ENCODE measurements at regions not wholly inside any gene's neighbourhood (a gene's known extent, or its start where the extent isn't known, plus 50 kb on each side); places are given as distances from the start of the nearest gene placed in this dataset.
A peak's percentile ranks its signal among the peaks of the same experiment; 100 is the strongest.

- no peaks in the 10 kb centered on the region for H3K4me1 ChIP-seq (ENCODE audit: insufficient read depth, low read length)
- peaks cover 10% of the 10 kb centered on the region for H3K27me3 ChIP-seq (ENCODE audit: insufficient read depth, low read length)
- no peak for DNase-seq (ENCODE audit: insufficient read length, low spot score, missing footprints)
- H2AFZ ChIP-seq (ENCODE audit: low read length), result no peak overlapping the region
- no peaks in the 10 kb centered on the region for H3K79me2 ChIP-seq (ENCODE audit: insufficient read depth, low read length)
- H3K27ac ChIP-seq (ENCODE audit: low read depth, low read length), result no peak overlapping the region
- no peaks in the 10 kb centered on the region for H3K36me3 ChIP-seq (ENCODE audit: insufficient read depth, low read length)
- H3K4me3 ChIP-seq (ENCODE audit: insufficient read depth, low read length), result no peak overlapping the region
- no peaks in the 10 kb centered on the region for H4K20me1 ChIP-seq (ENCODE audit: insufficient read depth, low read length)
- H3K9me3 ChIP-seq (ENCODE audit: low read depth, low read length), result peaks cover 2% of the 10 kb centered on the region
- no peak for TF ChIP-seq CTCF (IDR thresholded peaks at IDR 0.05; ENCODE audit: extremely low read depth, low read depth, low read length)
- no peak overlapping the region for H3K4me2 ChIP-seq (ENCODE audit: insufficient read depth, low read length)
Measured at GRCh38 chr18:75142677-75143076, 66.3 kb downstream of the PTGR3 start.

GRCh38 chr18:75141734-75142133, 67.2 kb downstream of the PTGR3 start:
- DNase-seq (ENCODE audit: insufficient read length, low spot score, missing footprints), result no peak
- Histone ChIP-seq H3K4me1 (ENCODE audit: insufficient read depth, low read length) (no peaks in the 10 kb centered on the region), H4K20me1 (ENCODE audit: insufficient read depth, low read length) (no peaks in the 10 kb centered on the region), H3K27ac (ENCODE audit: low read depth, low read length) (no peak overlapping the region), H3K4me3 (ENCODE audit: insufficient read depth, low read length) (no peak overlapping the region), H3K9me3 (ENCODE audit: low read depth, low read length) (no peaks in the 10 kb centered on the region), H3K79me2 (ENCODE audit: insufficient read depth, low read length) (no peaks in the 10 kb centered on the region), H2AFZ (ENCODE audit: low read length) (no peak overlapping the region), H3K4me2 (ENCODE audit: insufficient read depth, low read length) (no peak overlapping the region), H3K27me3 (ENCODE audit: insufficient read depth, low read length) (peaks cover 10% of the 10 kb centered on the region), H3K36me3 (ENCODE audit: insufficient read depth, low read length) (no peaks in the 10 kb centered on the region)
- TF ChIP-seq CTCF (IDR thresholded peaks at IDR 0.05; ENCODE audit: extremely low read depth, low read depth, low read length), result no peak

GRCh38 chr18:75141166-75141565, 67.8 kb downstream of the PTGR3 start:
- H3K27me3 ChIP-seq (ENCODE audit: insufficient read depth, low read length), result peaks cover 10% of the 10 kb centered on the region
- H3K4me1 ChIP-seq (ENCODE audit: insufficient read depth, low read length), result no peaks in the 10 kb centered on the region
- H2AFZ ChIP-seq (ENCODE audit: low read length), result no peak overlapping the region
- no peak for TF ChIP-seq CTCF (IDR thresholded peaks at IDR 0.05; ENCODE audit: extremely low read depth, low read depth, low read length)
- H3K4me3 ChIP-seq (ENCODE audit: insufficient read depth, low read length), result no peak overlapping the region
- H3K9me3 ChIP-seq (ENCODE audit: low read depth, low read length), result no peaks in the 10 kb centered on the region
- no peak overlapping the region for H3K27ac ChIP-seq (ENCODE audit: low read depth, low read length)
- H3K79me2 ChIP-seq (ENCODE audit: insufficient read depth, low read length), result no peaks in the 10 kb centered on the region
- no peaks in the 10 kb centered on the region for H4K20me1 ChIP-seq (ENCODE audit: insufficient read depth, low read length)
- peak; percentile 1 for DNase-seq (ENCODE audit: insufficient read length, low spot score, missing footprints)
- H3K36me3 ChIP-seq (ENCODE audit: insufficient read depth, low read length), result no peaks in the 10 kb centered on the region
- no peak overlapping the region for H3K4me2 ChIP-seq (ENCODE audit: insufficient read depth, low read length)

GRCh38 chr18:75140296-75140695, 68.6 kb downstream of the PTGR3 start:
- H3K36me3 ChIP-seq (ENCODE audit: insufficient read depth, low read length), result no peaks in the 10 kb centered on the region
- no peaks in the 10 kb centered on the region for H3K4me1 ChIP-seq (ENCODE audit: insufficient read depth, low read length)
- no peaks in the 10 kb centered on the region for H3K9me3 ChIP-seq (ENCODE audit: low read depth, low read length)
- no peaks in the 10 kb centered on the region for H3K79me2 ChIP-seq (ENCODE audit: insufficient read depth, low read length)
- H4K20me1 ChIP-seq (ENCODE audit: insufficient read depth, low read length), result no peaks in the 10 kb centered on the region
- no peak overlapping the region for H3K4me2 ChIP-seq (ENCODE audit: insufficient read depth, low read length)
- H3K27ac ChIP-seq (ENCODE audit: low read depth, low read length), result no peak overlapping the region
- no peak overlapping the region for H2AFZ ChIP-seq (ENCODE audit: low read length)
- H3K27me3 ChIP-seq (ENCODE audit: insufficient read depth, low read length), result peaks cover 10% of the 10 kb centered on the region
- TF ChIP-seq CTCF (IDR thresholded peaks at IDR 0.05; ENCODE audit: extremely low read depth, low read depth, low read length), result no peak
- DNase-seq (ENCODE audit: insufficient read length, low spot score, missing footprints), result peak; percentile 22
- no peak overlapping the region for H3K4me3 ChIP-seq (ENCODE audit: insufficient read depth, low read length)
